ENCODE measurements at regions not wholly inside any gene's neighbourhood (a gene's known extent, or its start where the extent isn't known, plus 50 kb on each side); places are given as distances from the start of the nearest gene placed in this dataset.
A peak's percentile ranks its signal among the peaks of the same experiment; 100 is the strongest.

- H3K4me3 Mint-ChIP-seq, result no peak overlapping the region
- Histone ChIP-seq H2AFZ (replicated peaks) (no peak overlapping the region), H3K27me3 (no peaks in the 10 kb centered on the region), H3K4me2 (peak overlapping the region; percentile 31), H3K9ac (no peak overlapping the region), H3K9me3 (ENCODE audit: low read depth) (no peaks in the 10 kb centered on the region), H3K27ac (no peak overlapping the region), H3K79me2 (ENCODE audit: low read depth) (no peaks in the 10 kb centered on the region), H3K4me1 (peaks cover 26% of the 10 kb centered on the region), H3K36me3 (no peaks in the 10 kb centered on the region), H4K20me1 (ENCODE audit: low read depth) (no peaks in the 10 kb centered on the region), H3F3A (ENCODE audit: low read depth) (peaks cover 18% of the 10 kb centered on the region), H3K4me3 (no peak overlapping the region)
- H3K27ac Mint-ChIP-seq, result no peak overlapping the region
- peak; percentile 33 for DNase-seq (ENCODE audit: low spot score)
- no peaks in the 10 kb centered on the region for H3K36me3 Mint-ChIP-seq
- no peaks in the 10 kb centered on the region for H3K27me3 Mint-ChIP-seq (ENCODE audit: insufficient read depth, low read depth)
- peaks cover 24% of the 10 kb centered on the region for H3K4me1 Mint-ChIP-seq
- H3K9me3 Mint-ChIP-seq, result no peaks in the 10 kb centered on the region
- TF ChIP-seq CTCF (IDR thresholded peaks at IDR 0.05) (no peak), EZH2 (IDR thresholded peaks at IDR 0.05) (no peak), EZH2phosphoT487 (IDR thresholded peaks at IDR 0.05) (no peak)
These were observed 404.7 kb upstream of the CDH2 start for GRCh38 chr18:28581521-28582071.

- no peaks in the 10 kb centered on the region for H4K20me1 ChIP-seq (ENCODE audit: low read depth)
- no peak overlapping the region for H3K27ac ChIP-seq
- DNase-seq (ENCODE audit: low spot score), result no peak
- no peaks in the 10 kb centered on the region for H3K79me2 ChIP-seq (ENCODE audit: low read depth)
- H3K36me3 ChIP-seq, result no peaks in the 10 kb centered on the region
- H3K9ac ChIP-seq, result no peak overlapping the region
- H3K27ac Mint-ChIP-seq, result no peak overlapping the region
- H3K4me1 ChIP-seq, result peaks cover 18% of the 10 kb centered on the region
- no peak overlapping the region for H3K4me3 Mint-ChIP-seq
- H3K36me3 Mint-ChIP-seq, result no peaks in the 10 kb centered on the region
- H3K4me1 Mint-ChIP-seq, result peaks cover 16% of the 10 kb centered on the region
- H3K27me3 Mint-ChIP-seq (ENCODE audit: insufficient read depth, low read depth), result no peaks in the 10 kb centered on the region
- H3K9me3 ChIP-seq (ENCODE audit: low read depth), result no peaks in the 10 kb centered on the region
- no peak overlapping the region for H3K4me2 ChIP-seq
- no peaks in the 10 kb centered on the region for H3K9me3 Mint-ChIP-seq
- H3K4me3 ChIP-seq, result no peak overlapping the region
- no peak overlapping the region for H2AFZ ChIP-seq (replicated peaks)
- no peaks in the 10 kb centered on the region for H3K27me3 ChIP-seq
- TF ChIP-seq EZH2phosphoT487 (IDR thresholded peaks at IDR 0.05), result no peak
- no peak for TF ChIP-seq EZH2 (IDR thresholded peaks at IDR 0.05)
- no peak for TF ChIP-seq CTCF (IDR thresholded peaks at IDR 0.05)
- peaks cover 18% of the 10 kb centered on the region for H3F3A ChIP-seq (ENCODE audit: low read depth)
These were observed 400.0 kb upstream of the CDH2 start for GRCh38 chr18:28576941-28577340.

- H3K4me3 Mint-ChIP-seq, result no peak overlapping the region
- no peak overlapping the region for H3K27ac Mint-ChIP-seq
- Histone ChIP-seq H3K27me3 (no peaks in the 10 kb centered on the region), H3K4me2 (no peak overlapping the region), H3K9ac (no peak overlapping the region), H3K9me3 (ENCODE audit: low read depth) (no peaks in the 10 kb centered on the region), H3K27ac (no peak overlapping the region), H4K20me1 (ENCODE audit: low read depth) (no peaks in the 10 kb centered on the region), H3K36me3 (no peaks in the 10 kb centered on the region), H3K4me3 (no peak overlapping the region), H3F3A (ENCODE audit: low read depth) (peaks cover 3% of the 10 kb centered on the region), H3K4me1 (peaks cover 8% of the 10 kb centered on the region), H3K79me2 (ENCODE audit: low read depth) (no peaks in the 10 kb centered on the region), H2AFZ (replicated peaks) (no peak overlapping the region)
- TF ChIP-seq EZH2 (IDR thresholded peaks at IDR 0.05) (no peak), EZH2phosphoT487 (IDR thresholded peaks at IDR 0.05) (no peak), CTCF (IDR thresholded peaks at IDR 0.05) (no peak)
- DNase-seq (ENCODE audit: low spot score), result no peak
- H3K4me1 Mint-ChIP-seq, result peaks cover 5% of the 10 kb centered on the region
- H3K27me3 Mint-ChIP-seq (ENCODE audit: insufficient read depth, low read depth), result no peaks in the 10 kb centered on the region
- H3K36me3 Mint-ChIP-seq, result no peaks in the 10 kb centered on the region
- no peaks in the 10 kb centered on the region for H3K9me3 Mint-ChIP-seq
These were observed 398.2 kb upstream of the CDH2 start for GRCh38 chr18:28575123-28575522.
